ENCODE measurements at regions not wholly inside any gene's neighbourhood (a gene's known extent, or its start where the extent isn't known, plus 50 kb on each side); places are given as distances from the start of the nearest gene placed in this dataset.
"Not testable (repeated sequence)": the region's sequence is repeated elsewhere in the genome, so short reads cannot be mapped to it uniquely, and the experiment has no call there.

- no peak overlapping the region for H2AFZ ChIP-seq (ENCODE audit: low read length)
- no peaks in the 10 kb centered on the region for H3K4me1 ChIP-seq (ENCODE audit: insufficient read depth, low read length, severe bottlenecking)
These were observed 1521.3 kb downstream of the REEP3 start for GRCh38 chr10:65042496-65042895.

DNA sequence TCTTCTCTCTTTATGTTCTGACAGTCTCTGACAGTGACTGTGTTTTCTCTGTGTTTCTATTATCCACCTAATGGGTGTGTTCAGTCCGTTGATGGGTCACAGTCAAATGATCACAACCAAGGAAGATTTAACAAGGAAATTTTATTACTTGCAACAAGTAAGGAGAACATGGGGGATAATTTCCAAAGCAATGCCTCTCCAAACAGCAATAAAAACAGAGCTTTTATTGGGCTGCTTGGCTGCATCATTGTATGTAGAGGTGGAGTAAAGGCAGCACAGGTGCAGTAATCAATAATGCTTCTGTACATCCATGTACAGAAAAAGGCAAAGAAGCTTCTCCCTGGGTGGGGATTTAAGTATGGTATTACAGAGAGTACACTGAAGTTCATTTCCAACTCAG is 1525.6 kb downstream of the REEP3 start:
- H3K79me2 ChIP-seq (ENCODE audit: insufficient read depth, low read length): no peaks in the 10 kb centered on the region
- no peak overlapping the region for H3K27ac ChIP-seq (ENCODE audit: low read depth, low read length, poor library complexity, severe bottlenecking)
- no peak overlapping the region for H2AFZ ChIP-seq (ENCODE audit: low read length)
- H3K4me2 ChIP-seq (ENCODE audit: low read length): no peak overlapping the region
- TF ChIP-seq EZH2 (IDR thresholded peaks at IDR 0.05; ENCODE audit: borderline replicate concordance, low read length) (no peak), CTCF (IDR thresholded peaks at IDR 0.05; ENCODE audit: low read length) (no peak)
- H3K9me2 ChIP-seq (ENCODE audit: low read depth, low read length): no peaks in the 10 kb centered on the region
- H3K4me3 ChIP-seq (ENCODE audit: low read depth, low read length, poor library complexity, severe bottlenecking): no peak overlapping the region
- H3K36me3 ChIP-seq (ENCODE audit: insufficient read depth, low read length): no peaks in the 10 kb centered on the region
- no peaks in the 10 kb centered on the region for H3K27me3 ChIP-seq (ENCODE audit: insufficient read depth, low read length)
- no peaks in the 10 kb centered on the region for H3K9me3 ChIP-seq (ENCODE audit: low read length)
- no peaks in the 10 kb centered on the region for H3F3A ChIP-seq (ENCODE audit: insufficient read depth, low read length)
- no peaks in the 10 kb centered on the region for H4K20me1 ChIP-seq (ENCODE audit: insufficient read depth, low read length)
- H3K9ac ChIP-seq (ENCODE audit: low read length): no peak overlapping the region
- no peaks in the 10 kb centered on the region for H3K4me1 ChIP-seq (ENCODE audit: insufficient read depth, low read length, severe bottlenecking)

More at GRCh38 chr10:65042496-65042895, 1521.3 kb downstream of the REEP3 start:
- Histone ChIP-seq H3K79me2 (ENCODE audit: insufficient read depth, low read length) (no peaks in the 10 kb centered on the region), H3K4me3 (ENCODE audit: low read depth, low read length, poor library complexity, severe bottlenecking) (no peak overlapping the region), H3K27ac (ENCODE audit: low read depth, low read length, poor library complexity, severe bottlenecking) (no peak overlapping the region), H3K4me2 (ENCODE audit: low read length) (no peak overlapping the region), H3K9ac (ENCODE audit: low read length) (no peak overlapping the region), H4K20me1 (ENCODE audit: insufficient read depth, low read length) (no peaks in the 10 kb centered on the region), H3K9me3 (ENCODE audit: low read length) (no peaks in the 10 kb centered on the region), H3K9me2 (ENCODE audit: low read depth, low read length) (no peaks in the 10 kb centered on the region), H3K27me3 (ENCODE audit: insufficient read depth, low read length) (no peaks in the 10 kb centered on the region), H3F3A (ENCODE audit: insufficient read depth, low read length) (no peaks in the 10 kb centered on the region), H3K36me3 (ENCODE audit: insufficient read depth, low read length) (no peaks in the 10 kb centered on the region)
- TF ChIP-seq EZH2 (IDR thresholded peaks at IDR 0.05; ENCODE audit: borderline replicate concordance, low read length): no peak
- TF ChIP-seq CTCF (IDR thresholded peaks at IDR 0.05; ENCODE audit: low read length): no peak

DNA sequence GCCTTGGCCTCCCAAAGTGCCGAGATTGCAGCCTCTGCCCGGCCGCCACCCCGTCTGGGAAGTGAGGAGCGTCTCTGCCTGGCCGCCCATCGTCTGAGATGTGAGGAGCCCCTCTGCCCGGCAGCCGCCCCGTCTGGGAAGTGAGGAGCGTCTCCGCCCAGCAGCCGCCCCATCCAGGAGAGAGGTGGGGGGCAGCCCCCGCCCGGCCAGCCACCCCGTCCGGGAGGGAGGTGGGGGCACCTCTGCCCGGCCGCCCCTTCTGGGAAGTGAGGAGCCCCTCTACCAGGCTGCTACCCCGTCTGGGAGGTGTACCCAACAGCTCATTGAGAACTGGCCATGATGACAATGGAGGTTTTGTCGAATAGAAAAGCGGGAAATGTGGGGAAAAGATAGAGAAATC is 1530.9 kb downstream of the REEP3 start:
- not testable (repeated sequence) for H3K4me2 ChIP-seq (ENCODE audit: low read length); H3K27ac ChIP-seq (ENCODE audit: low read depth, low read length, poor library complexity, severe bottlenecking); H2AFZ ChIP-seq (ENCODE audit: low read length); H3K9ac ChIP-seq (ENCODE audit: low read length); H3K4me3 ChIP-seq (ENCODE audit: low read depth, low read length, poor library complexity, severe bottlenecking); H3K4me1 ChIP-seq (ENCODE audit: insufficient read depth, low read length, severe bottlenecking); H3K27me3 ChIP-seq (ENCODE audit: insufficient read depth, low read length); H4K20me1 ChIP-seq (ENCODE audit: insufficient read depth, low read length); H3F3A ChIP-seq (ENCODE audit: insufficient read depth, low read length); H3K9me3 ChIP-seq (ENCODE audit: low read length); H3K9me2 ChIP-seq (ENCODE audit: low read depth, low read length); H3K79me2 ChIP-seq (ENCODE audit: insufficient read depth, low read length); H3K36me3 ChIP-seq (ENCODE audit: insufficient read depth, low read length)

DNA sequence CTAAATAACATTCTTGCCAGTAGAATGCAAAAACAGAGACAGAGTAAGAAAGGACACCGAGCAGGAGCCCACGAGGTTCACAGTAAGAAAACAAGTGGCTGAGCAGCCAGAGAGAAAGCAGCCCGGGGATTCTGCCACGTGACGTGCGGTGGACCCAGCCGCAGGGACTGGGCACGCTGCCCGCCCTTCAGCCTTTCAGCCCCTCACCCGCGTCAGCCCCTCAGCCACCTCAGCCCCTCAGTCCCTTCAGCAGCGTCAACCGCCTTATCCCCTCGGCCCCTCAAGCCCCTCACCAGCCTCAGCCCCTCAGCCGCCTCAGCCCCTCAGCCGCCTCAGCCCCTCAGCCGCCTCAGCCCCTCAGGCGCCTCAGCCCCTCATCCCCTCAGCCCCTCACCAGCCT is 1532.2 kb downstream of the REEP3 start:
- not testable (repeated sequence) for H2AFZ ChIP-seq (ENCODE audit: low read length); H3K36me3 ChIP-seq (ENCODE audit: insufficient read depth, low read length); H4K20me1 ChIP-seq (ENCODE audit: insufficient read depth, low read length); H3K27me3 ChIP-seq (ENCODE audit: insufficient read depth, low read length); H3K27ac ChIP-seq (ENCODE audit: low read depth, low read length, poor library complexity, severe bottlenecking); H3K79me2 ChIP-seq (ENCODE audit: insufficient read depth, low read length); H3K4me2 ChIP-seq (ENCODE audit: low read length); H3K9me2 ChIP-seq (ENCODE audit: low read depth, low read length); H3F3A ChIP-seq (ENCODE audit: insufficient read depth, low read length); H3K9me3 ChIP-seq (ENCODE audit: low read length); H3K4me3 ChIP-seq (ENCODE audit: low read depth, low read length, poor library complexity, severe bottlenecking); H3K9ac ChIP-seq (ENCODE audit: low read length); H3K4me1 ChIP-seq (ENCODE audit: insufficient read depth, low read length, severe bottlenecking)

DNA sequence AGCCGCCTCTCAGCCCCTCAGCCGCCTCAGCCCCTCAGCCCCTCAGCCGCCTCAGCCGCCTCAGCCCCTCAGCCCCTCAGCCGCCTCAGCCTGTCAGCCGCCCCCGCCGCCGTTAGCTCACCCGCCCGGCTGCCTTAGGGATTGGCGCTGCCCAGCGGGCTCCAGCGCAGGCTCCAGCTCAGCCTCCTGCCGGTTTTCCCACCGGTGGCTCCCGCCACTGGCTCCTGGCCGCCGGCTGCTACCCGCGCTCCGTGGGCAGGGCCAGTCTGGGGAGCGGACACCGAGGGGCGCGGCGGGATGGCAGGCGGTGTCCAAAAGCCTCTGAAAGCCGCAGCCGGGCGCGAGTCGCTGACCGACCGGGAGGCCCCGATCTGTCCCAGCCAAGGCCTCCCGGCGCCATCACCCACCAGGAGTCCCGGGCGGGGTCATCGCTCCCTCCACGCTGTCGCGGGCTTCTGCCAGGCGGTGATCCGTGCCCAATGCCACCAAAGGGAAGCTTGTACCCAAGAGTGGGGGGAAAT is 1532.7 kb downstream of the REEP3 start:
- H3K36me3 ChIP-seq (ENCODE audit: insufficient read depth, low read length); H2AFZ ChIP-seq (ENCODE audit: low read length); H3K4me1 ChIP-seq (ENCODE audit: insufficient read depth, low read length, severe bottlenecking); H4K20me1 ChIP-seq (ENCODE audit: insufficient read depth, low read length); H3K27me3 ChIP-seq (ENCODE audit: insufficient read depth, low read length); H3K79me2 ChIP-seq (ENCODE audit: insufficient read depth, low read length); H3K9ac ChIP-seq (ENCODE audit: low read length); H3K9me2 ChIP-seq (ENCODE audit: low read depth, low read length); H3K9me3 ChIP-seq (ENCODE audit: low read length); H3F3A ChIP-seq (ENCODE audit: insufficient read depth, low read length); H3K4me2 ChIP-seq (ENCODE audit: low read length); H3K4me3 ChIP-seq (ENCODE audit: low read depth, low read length, poor library complexity, severe bottlenecking); H3K27ac ChIP-seq (ENCODE audit: low read depth, low read length, poor library complexity, severe bottlenecking): not testable (repeated sequence)

DNA sequence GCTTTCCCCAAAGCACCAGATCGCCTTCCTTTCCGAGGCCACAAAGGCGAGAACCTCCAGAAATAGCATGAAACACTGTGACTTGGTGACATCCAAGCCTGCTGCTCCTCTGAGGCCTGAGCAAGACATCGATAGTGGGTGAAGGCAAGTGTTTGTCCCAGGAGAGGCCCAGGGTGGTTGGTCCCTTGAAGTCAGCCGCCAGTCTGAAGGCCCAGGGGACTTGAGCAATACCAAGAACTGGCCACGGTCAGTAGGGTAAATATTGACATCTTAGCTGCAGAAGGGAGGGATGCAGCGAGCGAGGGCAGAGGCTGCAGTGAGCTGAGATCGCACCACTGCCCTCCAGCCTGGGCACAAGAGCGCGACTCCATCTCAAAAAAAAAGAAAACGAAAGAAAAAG is 1533.5 kb downstream of the REEP3 start:
- H3K4me3 ChIP-seq (ENCODE audit: low read depth, low read length, poor library complexity, severe bottlenecking); H3K27me3 ChIP-seq (ENCODE audit: insufficient read depth, low read length); H3K36me3 ChIP-seq (ENCODE audit: insufficient read depth, low read length); H3K4me2 ChIP-seq (ENCODE audit: low read length); H4K20me1 ChIP-seq (ENCODE audit: insufficient read depth, low read length); H2AFZ ChIP-seq (ENCODE audit: low read length); H3K9me3 ChIP-seq (ENCODE audit: low read length); H3K4me1 ChIP-seq (ENCODE audit: insufficient read depth, low read length, severe bottlenecking); H3F3A ChIP-seq (ENCODE audit: insufficient read depth, low read length); H3K9ac ChIP-seq (ENCODE audit: low read length); H3K27ac ChIP-seq (ENCODE audit: low read depth, low read length, poor library complexity, severe bottlenecking); H3K79me2 ChIP-seq (ENCODE audit: insufficient read depth, low read length); H3K9me2 ChIP-seq (ENCODE audit: low read depth, low read length): not testable (repeated sequence)
